Femur (tissue), 1 donor: ENCODE measurements at regions not wholly inside any gene's neighbourhood (a gene's known extent, or its start where the extent isn't known, plus 50 kb on each side); places are given as distances from the start of the nearest gene placed in this dataset.

ENCODE experiments used
- DNase-seq: peaks from one replicate; pipeline ENCODE4 v3.0.0-alpha.2; 2017

DNA sequence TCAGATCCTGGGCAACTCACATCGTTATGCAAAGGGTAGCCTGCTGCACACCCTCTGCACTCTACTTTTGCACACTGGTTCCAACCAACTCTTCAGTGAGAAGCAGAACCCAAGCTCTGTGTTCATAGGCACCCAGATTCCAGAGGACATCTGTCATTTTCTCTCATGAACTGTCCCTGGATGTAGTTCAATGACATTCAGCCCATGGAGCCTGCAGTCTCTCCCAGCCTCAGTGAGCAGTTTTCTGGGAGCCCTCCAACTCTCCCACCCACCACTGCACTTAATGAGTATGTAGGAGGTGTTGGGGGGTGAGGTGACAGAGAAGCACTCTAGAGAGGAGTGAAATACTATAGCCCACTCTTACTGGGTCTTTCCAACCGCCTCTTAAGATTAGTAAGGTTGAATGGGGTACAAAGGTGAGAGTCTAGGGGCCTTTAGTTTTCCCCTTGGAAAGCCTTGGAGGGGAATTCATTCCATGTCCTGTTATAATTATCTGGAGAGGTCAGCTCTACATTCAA is 58.1 kb upstream of the APOBEC4 start:
- no peak for DNase-seq

DNA sequence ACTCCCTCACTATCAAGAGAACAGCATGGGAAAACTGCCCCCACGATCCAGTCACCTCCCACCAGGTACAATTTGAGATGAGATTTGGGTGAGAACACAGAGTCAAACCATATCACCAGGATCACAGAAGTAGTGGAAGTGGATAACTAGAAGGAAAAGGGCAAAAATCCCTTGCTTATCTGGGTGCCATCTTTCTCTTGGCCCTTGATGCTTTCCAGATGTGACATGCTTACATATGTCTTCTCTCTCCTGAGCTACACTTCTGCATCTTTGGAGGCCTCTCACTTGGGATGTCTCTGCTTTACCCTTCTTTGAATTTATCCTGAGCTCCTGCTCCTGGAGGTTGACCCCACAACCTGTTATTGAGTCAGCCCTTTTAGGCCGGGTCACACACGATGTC is 57.6 kb upstream of the APOBEC4 start:
- DNase-seq = no peak

DNA sequence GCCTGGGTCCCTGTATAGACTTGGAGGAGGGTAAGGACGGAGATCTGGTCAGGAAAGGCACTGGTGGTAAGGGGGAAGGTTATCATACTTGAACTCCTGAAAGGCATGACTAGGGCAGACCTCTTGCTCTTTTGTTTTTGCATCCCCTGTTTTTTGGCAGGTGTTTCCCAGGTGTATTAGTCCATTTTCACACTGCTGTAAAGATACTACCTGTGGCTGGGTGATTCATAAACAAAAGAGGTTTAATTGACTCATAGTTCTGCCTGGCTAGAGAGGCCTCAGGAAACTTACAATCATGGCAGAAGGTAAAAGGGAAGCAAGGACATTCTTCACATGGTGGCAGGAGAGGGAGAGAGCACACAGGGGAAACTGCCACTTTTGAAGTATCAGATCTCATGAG is 57.2 kb upstream of the APOBEC4 start:
- no peak for DNase-seq

DNA sequence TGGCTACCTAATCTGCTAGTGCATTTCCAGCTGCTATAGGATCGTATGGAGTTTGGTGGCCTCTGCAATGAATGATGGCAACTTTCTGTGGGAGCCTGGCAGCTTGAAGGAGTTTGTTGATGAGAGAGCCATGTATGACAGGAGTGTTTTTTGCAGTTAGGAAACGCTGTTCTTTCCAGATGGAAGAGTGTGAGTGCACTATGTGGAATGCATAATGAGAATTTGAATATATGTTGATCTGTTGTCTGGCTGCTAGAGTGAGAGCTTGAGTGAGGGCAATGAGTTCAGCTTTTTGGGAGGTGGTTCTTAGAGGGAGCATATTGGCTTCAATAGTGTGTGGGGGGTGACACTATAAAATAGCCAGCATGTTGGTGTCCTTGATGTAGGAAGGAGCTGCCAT is 51.0 kb upstream of the APOBEC4 start:
- no peak for DNase-seq
